Mucosa of descending colon (tissue), 3 donors: ENCODE measurements at regions not wholly inside any gene's neighbourhood (a gene's known extent, or its start where the extent isn't known, plus 50 kb on each side); places are given as distances from the start of the nearest gene placed in this dataset.

ENCODE experiments used
- ATAC-seq: fragments of 200-7000 bp; cut with Tn5 transposase; one replicate; pipeline ENCODE4 v1.9.1; 2020; ENCODE audit warnings: mild to moderate bottlenecking, moderate library complexity
- DNase-seq, 3 donors: peaks; one replicate each; pipeline ENCODE4 v3.0.0-alpha.2; 2020
- H3K36me3 ChIP-seq: fragments of 200-600 bp; one replicate; pipeline ENCODE4 v1.8.0; 2021; ENCODE audit warnings: low read depth, mild to moderate bottlenecking
- H3K4me1 ChIP-seq: fragments of 200-600 bp; one replicate; pipeline ENCODE4 v1.8.0; 2021; ENCODE audit warnings: low read depth, mild to moderate bottlenecking
- H3K4me3 ChIP-seq: fragments of 200-600 bp; one replicate; pipeline ENCODE4 v1.8.0; 2021; ENCODE audit warnings: mild to moderate bottlenecking
- H3K9me3 ChIP-seq: fragments of 200-600 bp; one replicate; pipeline ENCODE4 v1.8.0; 2021; ENCODE audit warnings: mild to moderate bottlenecking
- CTCF ChIP-seq: fragments of 200-600 bp; IDR thresholded peaks from one replicate; pipeline ENCODE4 v1.8.0; 2022; ENCODE audit warnings: antibody characterized with exemption, mild to moderate bottlenecking
- intact Hi-C, 2 donors: fragments of 100-400 bp; cut with DNase I in 1 of 2; cut with micrococcal nuclease in 1 of 2; formaldehyde crosslinking; loops; one replicate each; pipeline versions ENCODE4 v1.11.0 to v1.11.1; 2022; cut with DNase I, micrococcal nuclease
- donor health status: DM: no; HTN: no; CAD: no; lungs with moderate emphysema.
- donor health status: DM: no; HTN: no; CAD: no.
- donor health status: DM: no; HTN: yes; CAD: no.

- intact Hi-C loops: no loop called here
- H3K4me3 ChIP-seq: no peak overlapping the region
- DNase-seq: no peak
- H3K36me3 ChIP-seq: no peaks in the 10 kb centered on the region
- TF ChIP-seq CTCF: no peak
- ATAC-seq: no peak
- no peaks in the 10 kb centered on the region for H3K4me1 ChIP-seq
- no peaks in the 10 kb centered on the region for H3K9me3 ChIP-seq
Observed at GRCh38 chr3:94596887-94597566, 534.2 kb downstream of the NSUN3 start.

- ATAC-seq (no peak), DNase-seq (no peak)
- Histone ChIP-seq H3K9me3 (no peaks in the 10 kb centered on the region), H3K36me3 (no peaks in the 10 kb centered on the region), H3K4me3 (no peak overlapping the region), H3K4me1 (no peaks in the 10 kb centered on the region)
- intact Hi-C loops: no loop called here
- no peak for TF ChIP-seq CTCF
Observed at GRCh38 chr3:94607778-94608177, 544.9 kb downstream of the NSUN3 start.

- Histone ChIP-seq H3K4me1 (no peaks in the 10 kb centered on the region), H3K36me3 (no peaks in the 10 kb centered on the region), H3K4me3 (no peak overlapping the region), H3K9me3 (no peaks in the 10 kb centered on the region)
- DNase-seq (no peak), ATAC-seq (no peak)
- TF ChIP-seq CTCF: no peak
- intact Hi-C loops: no loop called here
Observed at GRCh38 chr3:94609908-94610307, 547.0 kb downstream of the NSUN3 start.

GRCh38 chr3:94611596-94611995, 548.7 kb downstream of the NSUN3 start:
- H3K9me3 ChIP-seq: no peaks in the 10 kb centered on the region
- intact Hi-C loops: no loop called here
- DNase-seq (no peak), ATAC-seq (no peak)
- H3K36me3 ChIP-seq: no peaks in the 10 kb centered on the region
- TF ChIP-seq CTCF: no peak
- no peak overlapping the region for H3K4me3 ChIP-seq
- H3K4me1 ChIP-seq: no peaks in the 10 kb centered on the region

- Histone ChIP-seq H3K4me1 (no peaks in the 10 kb centered on the region), H3K9me3 (no peaks in the 10 kb centered on the region), H3K4me3 (no peak overlapping the region), H3K36me3 (no peaks in the 10 kb centered on the region)
- ATAC-seq: no peak
- no peak for DNase-seq
- intact Hi-C loops: no loop called here
- no peak for TF ChIP-seq CTCF
Observed at GRCh38 chr3:94612631-94613030, 549.8 kb downstream of the NSUN3 start.

DNA sequence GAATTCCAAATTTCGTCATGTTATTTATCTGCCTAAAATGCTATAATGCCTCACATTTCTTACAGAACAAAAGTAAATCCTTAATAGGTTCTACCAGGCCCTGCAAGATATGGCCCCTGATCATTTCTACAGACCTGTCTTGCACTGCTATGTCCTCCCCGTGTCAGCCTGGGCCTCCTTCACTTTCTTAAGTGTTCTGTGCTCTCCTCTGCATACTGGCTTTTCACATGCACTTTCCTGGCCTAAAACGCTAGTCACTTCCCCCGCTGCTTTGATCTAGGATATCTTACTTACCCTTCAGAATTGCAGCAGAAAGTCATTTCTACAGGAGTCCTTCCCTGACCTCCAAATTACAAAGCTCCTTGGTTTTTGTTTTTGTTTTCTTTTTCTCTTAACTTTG, 551.3 kb downstream of the NSUN3 start:
- H3K4me3 ChIP-seq: no peak overlapping the region
- intact Hi-C loops: no loop called here
- ATAC-seq (no peak), DNase-seq (no peak)
- no peak for TF ChIP-seq CTCF
- H3K36me3 ChIP-seq: no peaks in the 10 kb centered on the region
- no peaks in the 10 kb centered on the region for H3K4me1 ChIP-seq
- H3K9me3 ChIP-seq: no peaks in the 10 kb centered on the region
